Ureter (tissue), 1 donor: ENCODE measurements at regions not wholly inside any gene's neighbourhood (a gene's known extent, or its start where the extent isn't known, plus 50 kb on each side); places are given as distances from the start of the nearest gene placed in this dataset.
"Not testable (repeated sequence)": the region's sequence is repeated elsewhere in the genome, so short reads cannot be mapped to it uniquely, and the experiment has no call there.

Source experiments
- DNase-seq: peaks from one replicate; pipeline ENCODE4 v3.0.0-alpha.2; 2020; ENCODE audit warnings: low spot score
- donor health status: DM: yes; HTN: yes; CAD: no.

GRCh38 chr13:44783994-44784707 lies 205.1 kb downstream of the NUFIP1 start:
- DNase-seq: no peak

DNA sequence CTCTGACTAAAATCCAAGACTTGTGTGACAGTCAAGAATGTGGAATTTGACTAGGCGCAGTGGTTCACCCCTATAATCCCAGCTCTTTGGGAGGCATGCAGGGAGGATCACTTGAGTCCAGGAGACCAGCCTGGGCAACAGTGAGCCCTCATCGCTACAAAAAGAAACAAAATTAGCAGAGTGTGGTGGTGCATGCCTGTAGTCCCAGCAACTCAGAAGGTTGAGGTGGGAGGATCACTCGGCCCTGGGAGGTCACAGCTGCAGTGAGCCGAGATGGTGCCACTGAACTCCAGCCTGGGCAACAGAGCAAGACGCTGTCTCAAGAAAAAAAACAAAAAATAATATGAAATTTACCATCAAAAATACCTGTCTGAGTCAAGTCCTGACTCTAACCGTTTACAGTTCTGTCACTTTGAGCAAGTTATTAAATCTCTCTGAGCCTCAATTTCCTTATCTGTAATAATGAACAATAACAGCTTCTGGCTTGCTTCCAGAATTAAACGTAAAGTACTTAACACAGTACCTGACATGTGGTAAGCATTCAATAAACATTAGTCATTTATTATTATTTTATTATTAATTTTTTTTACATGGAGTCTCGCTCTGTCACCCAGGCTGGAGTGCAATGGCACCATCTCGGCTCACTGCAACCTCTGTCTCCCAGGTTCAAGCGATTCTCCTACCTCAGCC lies 204.6 kb upstream of the TSC22D1 start:
- no peak for DNase-seq

GRCh38 chr13:44778761-44779484 lies 202.8 kb upstream of the TSC22D1 start:
- no peak for DNase-seq

DNA sequence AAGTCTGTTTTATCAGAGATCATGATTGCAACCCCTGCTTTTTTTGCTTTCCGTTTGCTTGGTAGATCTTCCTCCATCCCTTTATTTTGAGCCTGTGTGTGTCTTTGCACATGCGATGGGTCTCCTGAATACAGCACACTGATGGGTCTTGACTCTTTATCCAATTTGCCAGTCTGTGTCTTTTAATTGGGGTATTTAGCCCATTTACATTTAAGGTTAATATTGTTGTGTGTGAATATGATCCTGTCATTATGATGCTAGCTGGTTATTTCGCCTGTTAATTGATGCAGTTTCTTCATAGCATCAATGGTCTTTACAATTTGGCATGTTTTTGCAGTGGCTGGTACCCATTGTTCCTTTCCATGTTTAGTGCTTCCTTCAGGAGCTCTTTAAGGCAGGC lies 199.2 kb upstream of the TSC22D1 start:
- not testable (repeated sequence) for DNase-seq

DNA sequence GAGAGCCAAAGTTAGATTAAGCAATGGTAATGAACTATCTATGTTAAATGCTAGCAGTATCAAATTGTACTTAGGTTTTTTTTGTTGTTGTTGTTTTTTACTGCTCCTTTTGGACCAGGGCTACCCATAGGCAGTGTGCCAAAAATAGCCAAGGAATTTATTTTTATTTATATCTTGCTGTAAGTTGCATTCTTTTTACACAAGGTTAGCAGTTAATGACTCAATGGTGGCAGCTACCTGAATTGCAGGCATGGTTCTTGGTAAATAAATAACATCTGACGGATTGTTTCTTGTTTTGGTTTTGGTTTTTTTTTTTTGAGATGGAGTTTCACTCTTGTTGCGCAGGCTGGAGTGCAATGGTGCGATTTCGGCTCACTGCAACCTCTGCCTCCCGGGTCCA lies 194.8 kb upstream of the TSC22D1 start:
- no peak for DNase-seq

GRCh38 chr13:44769686-44770085 lies 193.6 kb upstream of the TSC22D1 start:
- DNase-seq: no peak

DNA sequence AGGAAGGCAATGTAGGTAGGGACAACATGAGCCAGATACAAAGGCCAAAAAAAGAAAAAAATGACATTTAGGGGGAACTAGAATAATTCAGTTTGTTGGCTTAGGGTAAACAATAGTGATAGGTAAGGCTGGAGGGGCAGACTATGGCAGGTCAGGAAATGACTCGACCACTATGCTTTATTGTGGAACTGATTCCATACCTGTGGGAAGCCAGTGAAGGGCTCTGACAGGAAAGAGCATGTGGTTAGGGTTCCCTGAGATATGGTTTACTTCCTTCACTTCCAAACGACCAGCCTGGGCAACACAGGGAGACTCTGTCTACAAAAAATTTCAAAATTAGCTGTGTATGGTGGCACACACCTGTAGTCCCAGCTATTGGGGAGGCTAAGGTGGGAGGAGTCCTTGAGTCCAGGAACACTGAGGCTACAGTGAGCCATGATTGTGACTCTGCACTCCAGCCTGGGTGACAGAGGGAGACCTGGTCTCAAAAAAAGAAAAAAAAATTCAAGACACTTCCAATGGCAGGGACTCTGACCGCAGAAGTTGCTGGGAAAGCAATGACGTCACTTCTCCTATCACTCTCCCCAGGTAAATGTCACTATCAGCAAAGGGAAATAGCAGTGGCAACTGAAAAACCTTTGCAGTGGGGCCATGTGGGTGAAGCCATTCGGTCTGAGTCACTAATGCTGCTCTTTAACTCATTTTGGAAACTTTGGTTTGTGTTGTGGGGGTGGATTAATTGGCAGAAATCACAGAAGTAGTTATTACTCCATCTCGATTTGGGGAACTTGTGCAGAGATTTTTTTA lies 192.8 kb upstream of the TSC22D1 start:
- DNase-seq: no peak

GRCh38 chr13:44768239-44768638 lies 192.1 kb upstream of the TSC22D1 start:
- DNase-seq: no peak

DNA sequence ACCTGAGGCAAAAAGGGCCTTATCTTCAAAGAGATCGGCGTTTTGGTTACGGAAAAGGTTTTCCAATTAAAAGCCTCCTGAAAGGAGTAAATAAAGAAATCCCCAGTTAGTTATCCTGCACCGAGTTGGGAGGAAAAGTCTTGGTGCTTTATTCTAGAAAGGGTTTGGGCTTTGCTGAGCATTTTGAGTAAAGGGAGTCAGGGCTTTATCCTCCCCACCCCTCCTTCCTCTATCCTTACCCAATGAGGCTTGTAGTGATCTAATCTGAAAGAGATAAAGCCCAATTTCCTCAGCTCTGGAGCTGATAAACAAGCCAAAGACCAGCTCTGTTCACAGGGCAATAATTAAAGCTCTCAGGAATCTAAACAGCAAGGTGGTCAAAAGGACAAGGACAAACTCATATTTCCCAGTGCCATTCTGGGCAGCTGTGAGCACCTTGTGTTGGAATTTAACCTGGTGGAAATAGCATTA lies 188.9 kb upstream of the TSC22D1 start:
- DNase-seq: no peak

GRCh38 chr13:44764302-44764692 lies 188.2 kb upstream of the TSC22D1 start:
- DNase-seq: no peak

GRCh38 chr13:44763615-44764301 lies 187.6 kb upstream of the TSC22D1 start:
- no peak for DNase-seq

DNA sequence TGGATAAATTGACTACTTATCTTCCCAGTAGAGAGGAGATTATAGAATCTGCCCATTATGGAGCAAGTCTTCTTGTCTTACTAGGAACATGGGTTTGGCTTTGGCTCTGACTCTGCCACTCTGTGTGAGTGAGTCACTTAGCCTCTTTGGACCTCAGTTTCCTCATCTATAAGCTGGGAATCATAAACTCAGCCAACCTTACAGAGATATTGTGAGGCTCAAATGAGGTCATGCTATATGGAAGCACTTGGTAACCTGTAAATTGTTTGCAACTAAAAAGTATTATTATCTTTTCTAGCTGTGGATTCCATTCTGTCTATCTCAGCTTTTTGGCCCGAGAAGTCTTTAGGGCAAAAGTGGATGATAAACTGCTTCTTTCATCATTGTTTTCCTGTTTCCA lies 186.8 kb upstream of the TSC22D1 start:
- DNase-seq: no peak

GRCh38 chr13:44760434-44760833 lies 184.3 kb upstream of the TSC22D1 start:
- no peak for DNase-seq

GRCh38 chr13:44759384-44760360 lies 183.5 kb upstream of the TSC22D1 start:
- DNase-seq: no peak

- DNase-seq: no peak
Measured at GRCh38 chr13:44758630-44759383, 182.7 kb upstream of the TSC22D1 start.

DNA sequence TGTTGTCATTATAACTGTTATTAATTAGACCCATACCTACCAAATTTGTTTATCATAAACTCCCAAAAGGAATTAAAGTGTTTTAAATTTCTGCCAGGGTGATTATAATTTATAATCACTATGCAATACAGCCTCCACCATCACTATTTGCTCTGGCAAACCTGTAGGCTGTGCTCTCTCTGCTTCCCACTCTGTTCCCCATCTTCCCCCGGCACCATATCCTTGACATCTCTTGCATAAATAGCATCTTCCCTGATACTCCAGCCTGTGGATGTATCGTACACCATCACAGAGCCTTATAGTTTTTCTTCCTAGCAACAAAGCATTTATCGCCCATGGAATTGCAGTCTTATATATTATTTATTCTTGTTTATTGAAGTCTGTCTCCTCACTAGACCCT lies 181.5 kb upstream of the TSC22D1 start:
- DNase-seq: no peak

- DNase-seq: no peak
Measured at GRCh38 chr13:44756276-44756810, 180.2 kb upstream of the TSC22D1 start.

GRCh38 chr13:44755872-44756271 lies 179.7 kb upstream of the TSC22D1 start:
- DNase-seq: no peak

- no peak for DNase-seq
Measured at GRCh38 chr13:44752164-44752563, 176.0 kb upstream of the TSC22D1 start.
